Epithelial cell of proximal tubule (primary cell): ENCODE measurements at regions not wholly inside any gene's neighbourhood (a gene's known extent, or its start where the extent isn't known, plus 50 kb on each side); places are given as distances from the start of the nearest gene placed in this dataset.

Experiments used
- DNase-seq: peaks from one replicate; pipeline ENCODE4 v3.0.0-alpha.2; 2011; ENCODE audit warnings: low read depth
- H3K4me3 ChIP-seq: 2 replicates; pipeline ENCODE4 v1.5.1; 2011; ENCODE audit warnings: low read depth, mild to moderate bottlenecking, low read length
- CTCF ChIP-seq: conservative IDR thresholded peaks from 2 replicates; pipeline ENCODE4 v1.5.1; 2012; ENCODE audit warnings: low read depth, mild to moderate bottlenecking, low read length

DNA sequence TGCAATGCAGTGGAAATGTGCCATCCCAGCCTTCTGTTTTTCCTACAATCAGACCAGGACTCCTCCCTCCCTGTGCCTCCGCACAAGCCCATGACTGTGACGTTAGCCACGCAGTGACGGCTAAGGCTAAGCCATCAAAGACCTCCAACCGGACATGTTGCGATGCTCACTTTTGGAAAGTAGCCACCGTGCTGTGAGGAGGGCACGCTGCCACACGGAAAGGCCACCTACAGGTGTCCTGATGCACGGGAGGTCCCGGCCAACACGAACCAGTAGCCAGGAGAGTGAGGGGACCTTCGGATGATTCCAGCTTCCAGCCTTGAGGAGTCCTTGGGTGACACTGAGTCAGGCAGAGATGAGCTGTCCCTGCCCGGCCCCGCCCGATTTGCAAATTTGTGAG lies 53.9 kb downstream of the FOXL1 start:
- H3K4me3 ChIP-seq = no peak overlapping the region
- DNase-seq = no peak
- no peak for TF ChIP-seq CTCF

DNA sequence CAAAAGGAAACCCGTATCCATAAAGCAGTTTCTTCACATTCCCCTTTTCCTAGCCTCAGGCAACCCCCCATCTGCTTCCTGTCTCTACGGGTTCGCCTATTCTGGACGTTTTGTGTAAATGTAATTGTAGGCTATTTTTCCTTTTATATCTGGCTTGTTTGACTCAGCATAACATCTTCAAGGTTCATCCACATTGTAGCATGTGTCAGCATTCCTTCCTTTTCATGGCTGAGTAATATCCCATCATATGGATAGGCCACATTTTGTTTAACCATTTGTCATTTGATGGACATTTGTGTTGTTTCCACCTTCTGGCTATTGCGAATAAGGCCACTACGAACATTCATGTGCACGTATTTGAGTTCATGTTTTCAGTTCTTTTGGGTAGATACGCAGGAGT lies 54.6 kb downstream of the FOXL1 start:
- TF ChIP-seq CTCF = no peak
- H3K4me3 ChIP-seq = no peak overlapping the region
- no peak for DNase-seq

DNA sequence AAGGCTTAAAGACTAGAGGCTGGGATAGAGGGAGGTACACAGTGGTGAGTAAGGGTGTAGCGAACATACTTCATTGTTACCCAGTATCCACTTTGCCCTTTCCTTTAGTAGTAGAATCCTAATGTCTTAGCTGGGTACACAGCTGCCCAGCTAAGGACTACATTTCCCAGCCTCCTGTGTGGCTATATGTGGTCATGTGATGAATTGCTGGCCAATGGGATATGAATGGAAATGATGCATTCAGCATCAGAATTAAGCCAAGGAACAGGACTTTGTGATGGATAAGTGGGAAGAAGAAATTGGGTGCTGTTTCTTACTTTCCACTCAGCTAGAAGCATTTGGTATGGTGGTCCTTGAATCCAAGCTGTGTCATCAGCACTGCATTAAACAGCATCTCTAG lies 55.9 kb downstream of the FOXL1 start:
- H3K4me3 ChIP-seq = no peak overlapping the region
- DNase-seq = no peak
- no peak for TF ChIP-seq CTCF

DNA sequence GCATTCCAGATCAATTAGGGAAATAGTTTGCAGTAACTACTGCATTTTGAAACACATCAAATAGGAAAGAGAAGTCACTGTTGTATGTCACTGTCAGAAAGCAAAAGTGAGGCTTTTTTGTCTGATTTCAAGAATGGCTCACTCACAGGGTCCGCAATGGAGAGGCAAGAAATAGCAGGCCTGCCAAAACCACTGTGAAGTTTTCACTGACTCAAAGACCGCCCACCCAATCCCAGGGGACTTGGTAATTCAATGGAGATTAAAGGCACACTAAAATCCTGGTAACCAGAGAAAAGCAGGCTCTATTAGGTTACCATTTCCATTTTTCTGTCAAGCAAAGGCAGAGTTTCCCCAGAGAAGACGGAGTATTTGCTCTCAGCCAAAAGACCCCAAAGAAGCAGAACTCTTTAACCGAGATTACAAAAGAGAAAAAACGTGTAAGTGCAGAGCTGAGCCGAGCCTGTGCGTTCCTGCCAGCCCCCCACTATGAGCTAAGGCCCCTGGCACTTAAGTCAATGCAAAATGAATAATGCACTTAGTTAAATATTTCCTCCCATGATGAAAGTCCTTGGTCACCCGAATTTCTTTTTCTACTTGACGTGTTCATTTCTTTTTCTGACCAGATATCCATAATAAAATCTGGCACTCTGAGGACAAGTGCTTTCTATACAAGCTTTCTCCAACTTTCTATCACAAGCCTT lies 57.0 kb downstream of the FOXL1 start:
- H3K4me3 ChIP-seq = no peak overlapping the region
- no peak for TF ChIP-seq CTCF
- no peak for DNase-seq

- DNase-seq = no peak
- TF ChIP-seq CTCF = no peak
- H3K4me3 ChIP-seq = no peak overlapping the region
Observed at GRCh38 chr16:86635926-86636325, 57.6 kb downstream of the FOXL1 start.

- H3K4me3 ChIP-seq = no peak overlapping the region
- DNase-seq = no peak
- no peak for TF ChIP-seq CTCF
Observed at GRCh38 chr16:86637744-86638143, 59.4 kb downstream of the FOXL1 start.

- no peak overlapping the region for H3K4me3 ChIP-seq
- no peak for DNase-seq
- no peak for TF ChIP-seq CTCF
Observed at GRCh38 chr16:86638642-86639041, 60.3 kb downstream of the FOXL1 start.
